ENCODE measurements at regions not wholly inside any gene's neighbourhood (a gene's known extent, or its start where the extent isn't known, plus 50 kb on each side); places are given as distances from the start of the nearest gene placed in this dataset.

DNA sequence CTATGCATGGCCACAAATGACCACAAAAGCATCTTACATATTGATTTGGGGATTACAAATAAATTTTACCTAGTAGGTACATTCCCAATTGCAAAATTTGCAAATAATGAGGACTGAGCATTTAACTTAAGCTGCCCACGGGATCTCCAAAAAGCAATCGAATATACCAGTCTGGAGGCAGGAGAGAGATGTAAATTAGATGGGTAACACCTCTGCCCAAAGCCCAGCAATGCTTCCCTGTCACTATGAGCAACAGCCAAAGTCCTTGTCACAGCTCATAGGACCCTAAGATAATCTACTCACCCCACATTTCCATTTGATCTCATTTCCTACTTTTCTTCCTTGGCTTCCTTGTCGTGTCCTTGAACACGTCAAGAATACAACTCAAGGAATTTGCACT is 172.2 kb downstream of the SUCLG1 start:
- H3K4me3 ChIP-seq: no peak overlapping the region
- no peak for DNase-seq
- H3K4me1 ChIP-seq: no peaks in the 10 kb centered on the region
- no peaks in the 10 kb centered on the region for H3K9me3 ChIP-seq
- no peaks in the 10 kb centered on the region for H3K36me3 ChIP-seq
- H3K27ac ChIP-seq: no peak overlapping the region
- no peak for TF ChIP-seq POLR2A (IDR thresholded peaks at IDR 0.05)
- H3K27me3 ChIP-seq: no peaks in the 10 kb centered on the region

DNA sequence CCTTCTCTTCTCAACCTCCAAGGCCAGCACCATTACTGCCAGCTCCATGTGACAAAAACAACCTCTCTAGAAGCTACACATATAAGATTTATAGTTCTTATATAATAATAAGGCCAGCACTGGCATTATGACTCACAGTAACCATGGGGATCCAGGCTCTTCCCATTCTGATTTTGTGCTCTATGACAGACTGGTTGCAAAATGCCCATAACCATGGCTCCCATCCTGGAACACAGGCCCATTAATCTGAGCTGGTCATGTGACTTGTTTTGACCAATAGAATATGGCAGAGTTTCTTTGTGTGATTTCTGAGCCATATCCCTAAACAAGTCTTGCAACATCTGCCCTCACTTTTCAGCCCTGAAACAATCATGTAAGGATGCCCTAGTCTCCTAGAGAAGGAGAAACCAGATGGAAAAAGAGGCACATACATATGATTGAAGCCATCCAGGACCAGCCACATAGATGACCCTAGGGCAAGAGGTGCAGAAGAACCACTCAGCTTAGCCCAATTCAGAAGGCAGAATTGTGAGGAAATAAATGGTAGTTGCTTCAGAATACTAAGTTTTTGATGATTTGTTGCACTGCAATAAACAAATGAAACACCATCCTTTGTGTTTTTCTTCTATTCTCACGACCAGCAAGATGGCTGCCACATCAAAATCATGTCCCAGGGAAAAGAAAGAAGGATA is 173.9 kb downstream of the SUCLG1 start:
- DNase-seq: no peak
- Histone ChIP-seq H3K4me1 (no peaks in the 10 kb centered on the region), H3K27ac (no peak overlapping the region), H3K4me3 (no peak overlapping the region), H3K27me3 (no peaks in the 10 kb centered on the region), H3K9me3 (no peaks in the 10 kb centered on the region), H3K36me3 (no peaks in the 10 kb centered on the region)
- TF ChIP-seq, protein P1, sequence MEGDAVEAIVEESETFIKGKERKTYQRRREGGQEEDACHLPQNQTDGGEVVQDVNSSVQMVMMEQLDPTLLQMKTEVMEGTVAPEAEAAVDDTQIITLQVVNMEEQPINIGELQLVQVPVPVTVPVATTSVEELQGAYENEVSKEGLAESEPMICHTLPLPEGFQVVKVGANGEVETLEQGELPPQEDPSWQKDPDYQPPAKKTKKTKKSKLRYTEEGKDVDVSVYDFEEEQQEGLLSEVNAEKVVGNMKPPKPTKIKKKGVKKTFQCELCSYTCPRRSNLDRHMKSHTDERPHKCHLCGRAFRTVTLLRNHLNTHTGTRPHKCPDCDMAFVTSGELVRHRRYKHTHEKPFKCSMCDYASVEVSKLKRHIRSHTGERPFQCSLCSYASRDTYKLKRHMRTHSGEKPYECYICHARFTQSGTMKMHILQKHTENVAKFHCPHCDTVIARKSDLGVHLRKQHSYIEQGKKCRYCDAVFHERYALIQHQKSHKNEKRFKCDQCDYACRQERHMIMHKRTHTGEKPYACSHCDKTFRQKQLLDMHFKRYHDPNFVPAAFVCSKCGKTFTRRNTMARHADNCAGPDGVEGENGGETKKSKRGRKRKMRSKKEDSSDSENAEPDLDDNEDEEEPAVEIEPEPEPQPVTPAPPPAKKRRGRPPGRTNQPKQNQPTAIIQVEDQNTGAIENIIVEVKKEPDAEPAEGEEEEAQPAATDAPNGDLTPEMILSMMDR (IDR thresholded peaks at IDR 0.05): no peak
- no peak for TF ChIP-seq POLR2A (IDR thresholded peaks at IDR 0.05)

DNA sequence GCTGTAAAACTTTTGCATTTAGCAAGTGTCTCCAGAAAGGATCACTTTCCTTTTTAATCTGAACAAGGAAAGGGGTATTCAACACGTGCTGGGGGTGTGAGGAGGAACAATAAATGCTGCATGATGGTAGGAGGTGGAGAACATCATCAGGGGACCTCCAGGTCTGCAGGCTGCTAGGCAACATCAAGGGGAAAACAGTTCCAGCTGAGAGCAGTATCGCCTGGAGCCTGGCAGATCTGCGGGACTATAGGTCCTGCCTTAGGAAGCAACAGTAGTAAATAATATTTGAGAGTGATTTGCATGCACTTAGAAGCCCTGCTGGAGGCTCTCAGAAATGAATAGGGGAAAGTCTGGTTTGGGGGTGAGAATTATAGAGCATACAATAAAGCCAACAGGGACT is 175.6 kb downstream of the SUCLG1 start:
- Histone ChIP-seq H3K27me3 (no peaks in the 10 kb centered on the region), H3K9me3 (no peaks in the 10 kb centered on the region), H3K4me3 (no peak overlapping the region), H3K4me1 (no peaks in the 10 kb centered on the region), H3K36me3 (no peaks in the 10 kb centered on the region), H3K27ac (no peak overlapping the region)
- TF ChIP-seq, protein P1 (IDR thresholded peaks at IDR 0.05): no peak
- TF ChIP-seq POLR2A (IDR thresholded peaks at IDR 0.05): no peak
- DNase-seq: no peak

DNA sequence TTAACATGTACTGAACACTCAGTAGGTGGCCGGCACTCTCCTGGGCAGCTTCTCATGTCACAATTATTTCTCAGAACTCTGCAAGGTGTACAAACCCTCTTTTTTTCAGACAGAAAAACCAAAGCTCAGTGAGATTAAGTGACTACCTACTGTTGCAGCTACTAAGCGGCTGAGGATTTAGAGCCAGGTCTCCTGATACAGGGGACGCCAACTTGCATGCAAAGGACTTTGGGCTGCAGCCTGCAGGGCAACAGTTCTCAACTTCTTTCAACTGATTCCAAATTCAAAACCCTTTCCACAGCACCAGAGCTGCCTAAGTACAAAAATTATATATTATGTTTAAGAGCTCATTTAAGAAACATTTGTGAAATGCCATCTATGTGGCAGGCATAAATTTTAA is 177.6 kb downstream of the SUCLG1 start:
- Histone ChIP-seq H3K36me3 (no peaks in the 10 kb centered on the region), H3K4me1 (no peaks in the 10 kb centered on the region), H3K27me3 (no peaks in the 10 kb centered on the region), H3K4me3 (no peak overlapping the region), H3K27ac (no peak overlapping the region), H3K9me3 (no peaks in the 10 kb centered on the region)
- no peak for DNase-seq
- TF ChIP-seq, protein P1 (IDR thresholded peaks at IDR 0.05): no peak
- TF ChIP-seq POLR2A (IDR thresholded peaks at IDR 0.05): no peak

DNA sequence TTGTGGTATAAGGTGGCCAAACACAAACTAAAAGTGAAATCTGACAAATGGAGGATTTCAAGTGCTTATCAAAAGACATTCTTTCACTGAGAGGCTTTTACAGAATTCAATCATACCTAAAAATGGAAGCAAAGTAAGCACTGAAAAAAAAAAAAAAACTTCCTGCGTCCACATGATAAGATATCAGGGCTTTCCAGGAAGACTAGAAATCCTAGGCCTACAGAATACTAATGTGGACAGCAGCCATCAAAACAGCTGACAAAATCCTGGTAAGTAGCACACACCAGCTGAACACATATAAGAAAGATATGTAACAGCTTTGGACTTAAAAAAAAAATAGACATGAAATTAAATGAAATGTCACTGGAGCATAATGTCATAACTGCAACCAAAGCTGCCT is 178.2 kb downstream of the SUCLG1 start:
- no peak for TF ChIP-seq POLR2A (IDR thresholded peaks at IDR 0.05)
- TF ChIP-seq, protein P1 (IDR thresholded peaks at IDR 0.05): no peak
- no peaks in the 10 kb centered on the region for H3K36me3 ChIP-seq
- H3K9me3 ChIP-seq: no peaks in the 10 kb centered on the region
- H3K4me1 ChIP-seq: no peaks in the 10 kb centered on the region
- no peak for DNase-seq
- H3K27me3 ChIP-seq: no peaks in the 10 kb centered on the region
- no peak overlapping the region for H3K4me3 ChIP-seq
- H3K27ac ChIP-seq: no peak overlapping the region

DNA sequence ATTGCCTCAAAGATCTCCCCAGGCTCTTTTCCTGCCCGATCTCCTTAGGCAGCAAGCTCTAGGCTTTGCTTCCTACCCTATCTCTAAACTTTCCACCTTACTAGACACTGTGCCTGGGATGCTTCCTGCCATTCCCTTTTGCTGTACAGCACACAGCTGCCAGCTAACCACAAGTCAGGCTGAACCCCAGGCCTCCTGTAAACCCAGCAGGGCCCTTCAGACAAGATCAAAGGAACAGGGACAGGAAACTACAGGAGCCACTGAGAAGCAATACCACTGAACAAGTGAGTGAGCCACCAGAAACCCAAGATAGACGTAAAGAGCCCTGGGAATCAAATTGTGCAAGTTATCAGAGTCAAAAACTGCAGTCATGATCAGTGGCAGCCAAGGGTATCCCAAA is 180.7 kb downstream of the SUCLG1 start:
- no peaks in the 10 kb centered on the region for H3K4me1 ChIP-seq
- H3K9me3 ChIP-seq: no peaks in the 10 kb centered on the region
- no peak overlapping the region for H3K27ac ChIP-seq
- H3K36me3 ChIP-seq: no peaks in the 10 kb centered on the region
- no peak for DNase-seq
- H3K27me3 ChIP-seq: no peaks in the 10 kb centered on the region
- TF ChIP-seq, protein P1 (IDR thresholded peaks at IDR 0.05): no peak
- no peak for TF ChIP-seq POLR2A (IDR thresholded peaks at IDR 0.05)
- H3K4me3 ChIP-seq: no peak overlapping the region
